SHP77 treated with DMSO at 0.1 percent for 48 hours (cell line): ENCODE measurements at regions not wholly inside any gene's neighbourhood (a gene's known extent, or its start where the extent isn't known, plus 50 kb on each side); places are given as distances from the start of the nearest gene placed in this dataset.
"Not testable (repeated sequence)": the region's sequence is repeated elsewhere in the genome, so short reads cannot be mapped to it uniquely, and the experiment has no call there.

Experiments used
- DNase-seq: peaks from one replicate; lab custom pipeline; 2025; lab: John Stamatoyannopoulos, UW

DNA sequence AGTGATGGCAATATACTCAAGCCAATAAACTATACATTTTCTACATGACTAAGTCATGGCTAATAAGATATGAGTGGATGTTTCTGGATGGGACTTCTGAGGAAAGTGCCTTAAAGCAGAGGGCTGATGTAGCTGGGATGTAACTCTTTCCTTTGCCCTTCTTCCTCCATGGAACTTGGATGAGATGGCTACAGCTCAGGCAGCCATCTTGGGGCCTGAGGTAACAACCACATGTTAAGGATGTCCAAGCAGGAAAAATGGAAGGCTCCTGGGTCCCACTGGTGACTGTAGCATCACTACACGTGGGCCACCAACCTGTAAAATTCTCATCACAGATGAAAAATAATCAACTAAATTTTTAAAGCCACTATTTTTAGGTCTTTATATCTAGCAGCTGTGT is 54.4 kb upstream of the GRIP1 start:
- DNase-seq = no peak

DNA sequence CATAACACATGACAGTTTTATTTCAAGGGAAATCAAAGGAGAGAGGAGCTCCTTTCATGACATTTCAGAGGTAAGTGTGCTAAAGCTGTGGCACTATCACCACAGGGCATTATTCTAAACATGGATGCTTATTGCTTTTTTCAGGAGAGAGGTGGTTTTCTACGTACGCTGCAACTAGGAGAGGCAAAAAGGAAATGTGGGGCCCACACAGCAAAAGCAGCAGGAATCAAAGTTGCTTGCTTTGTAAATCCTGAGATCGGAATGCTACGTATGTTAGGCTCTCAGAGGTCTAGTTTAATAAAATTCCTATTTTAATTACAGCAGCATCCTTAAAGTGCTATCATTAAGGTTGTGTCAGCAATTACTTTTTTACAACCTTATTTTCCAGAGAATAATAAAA is 55.0 kb upstream of the GRIP1 start:
- DNase-seq = no peak

DNA sequence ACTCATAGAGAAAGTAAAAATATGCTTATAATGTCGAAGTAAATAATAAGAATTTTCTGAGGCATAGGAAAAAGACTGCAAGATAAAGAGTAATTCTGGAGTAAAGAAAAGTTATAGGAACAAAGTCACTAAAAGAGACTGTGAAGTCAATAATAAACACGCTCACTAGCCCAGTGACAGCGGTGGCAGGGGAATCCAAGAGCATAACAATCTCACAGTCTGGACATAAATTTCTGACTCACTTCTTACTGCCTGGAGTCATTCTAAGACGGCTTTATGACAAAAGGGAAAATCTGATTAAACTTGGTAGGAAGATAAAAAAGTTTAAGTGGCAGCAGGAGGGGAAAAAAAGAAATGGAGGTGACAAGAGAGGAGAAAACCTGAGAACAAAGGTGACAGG is 56.4 kb upstream of the GRIP1 start:
- DNase-seq = no peak

DNA sequence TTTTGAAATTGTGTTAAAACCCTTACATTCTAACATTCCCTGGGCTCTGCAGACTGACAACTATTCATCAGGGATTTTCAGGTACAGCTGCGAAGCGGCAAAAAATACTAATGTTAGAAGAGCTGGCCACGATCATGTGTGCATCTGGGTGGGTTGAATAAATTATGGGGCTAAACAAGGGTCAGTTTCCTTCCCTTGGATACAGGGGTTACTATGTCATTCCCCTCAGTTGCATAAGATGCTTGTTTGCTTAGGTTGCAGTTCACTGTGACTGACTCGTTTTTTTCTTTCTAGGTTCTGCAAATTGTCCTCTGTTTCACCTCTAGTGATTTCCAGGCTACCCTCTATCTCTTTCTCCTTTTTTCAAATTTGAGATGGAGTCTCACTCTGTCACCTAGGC is 58.1 kb upstream of the GRIP1 start:
- no peak for DNase-seq

DNA sequence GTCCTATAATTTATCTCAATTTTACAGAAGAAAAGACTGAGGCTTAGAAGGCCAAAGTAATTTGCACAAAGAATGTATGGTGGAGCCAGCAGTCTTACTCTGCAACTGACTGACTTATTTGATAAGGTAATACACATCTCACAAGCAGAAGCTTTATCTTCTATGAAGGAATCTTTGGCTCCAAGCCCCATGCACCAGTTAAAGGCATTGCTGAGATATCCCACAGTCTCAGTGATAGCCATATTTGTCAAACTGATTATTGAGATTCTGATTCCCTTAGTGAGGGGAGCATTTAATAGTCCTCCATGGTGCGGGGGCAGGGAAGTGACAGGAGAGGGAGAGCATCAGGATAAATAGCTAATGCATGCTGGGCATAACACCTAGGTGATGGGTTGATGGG is 60.4 kb upstream of the GRIP1 start:
- DNase-seq = no peak

DNA sequence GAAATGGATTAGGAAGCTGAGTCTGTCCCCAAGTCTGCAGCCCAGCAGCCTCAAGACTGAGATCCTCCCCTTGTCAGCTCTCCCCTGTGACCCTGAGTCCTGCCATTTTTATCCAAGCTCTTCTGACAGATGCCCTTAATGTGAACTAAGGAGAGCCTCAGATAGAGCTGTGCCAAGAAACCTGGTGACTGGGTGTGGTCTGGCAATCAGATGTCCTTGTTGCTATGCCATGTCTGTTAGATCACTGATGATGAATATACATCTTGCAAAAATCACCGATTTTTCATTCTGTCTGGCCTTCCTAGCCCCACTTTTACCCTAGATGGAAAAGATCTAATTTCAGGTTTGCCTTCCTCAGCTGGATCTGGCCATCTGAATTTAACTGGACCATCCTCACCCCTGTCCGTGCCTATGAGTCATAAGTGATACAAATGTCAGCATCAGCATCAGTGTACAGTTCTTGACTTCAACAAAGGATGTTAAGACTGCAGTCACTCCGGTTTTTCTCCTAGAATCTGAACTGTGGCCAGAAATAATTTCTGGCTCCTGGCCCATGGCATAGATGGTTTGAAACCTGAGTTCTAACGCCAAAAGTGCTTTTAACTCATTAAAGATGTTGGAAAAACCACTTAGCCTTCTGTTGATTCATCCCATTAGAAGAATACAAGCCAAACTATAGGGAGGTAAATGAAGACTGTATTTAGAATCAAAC is 61.2 kb upstream of the GRIP1 start:
- no peak for DNase-seq

DNA sequence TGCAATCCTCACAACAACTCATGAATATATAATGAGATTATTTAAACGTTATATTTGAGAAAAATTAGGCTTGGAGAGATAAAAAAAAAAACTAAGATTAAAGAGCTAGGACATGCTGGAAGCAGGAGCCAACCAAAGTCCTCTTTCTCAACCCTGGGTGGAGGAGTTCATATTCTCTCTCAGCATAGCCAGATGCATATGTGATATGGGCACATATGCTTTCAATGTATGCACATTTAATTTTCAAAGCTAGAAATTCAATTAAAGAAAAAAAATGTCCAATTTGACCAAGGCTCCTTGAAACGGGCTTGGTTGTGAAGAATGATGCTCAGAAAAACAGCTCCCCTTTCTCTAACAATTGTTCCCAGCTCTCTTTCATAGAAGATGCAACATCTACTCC is 61.9 kb upstream of the GRIP1 start:
- DNase-seq = no peak

DNA sequence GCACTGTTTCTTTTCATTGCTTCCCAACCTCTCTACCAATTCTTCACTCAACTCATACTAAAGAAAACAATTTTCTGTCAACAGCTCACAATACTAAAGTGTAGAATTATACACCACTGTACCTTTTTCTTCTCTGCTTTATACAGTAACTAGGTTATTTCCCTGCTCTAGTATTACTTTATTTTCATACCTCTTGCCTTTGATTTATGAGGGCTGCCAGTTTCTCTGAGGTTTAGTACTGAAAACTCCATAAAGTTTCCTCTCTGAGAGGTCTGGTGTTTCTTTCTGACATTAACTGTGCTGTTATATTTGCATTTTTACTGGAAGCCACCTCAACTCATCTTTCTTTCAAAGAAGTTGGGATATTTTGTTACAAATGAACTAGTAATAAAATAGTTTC is 63.0 kb upstream of the GRIP1 start:
- no peak for DNase-seq

DNA sequence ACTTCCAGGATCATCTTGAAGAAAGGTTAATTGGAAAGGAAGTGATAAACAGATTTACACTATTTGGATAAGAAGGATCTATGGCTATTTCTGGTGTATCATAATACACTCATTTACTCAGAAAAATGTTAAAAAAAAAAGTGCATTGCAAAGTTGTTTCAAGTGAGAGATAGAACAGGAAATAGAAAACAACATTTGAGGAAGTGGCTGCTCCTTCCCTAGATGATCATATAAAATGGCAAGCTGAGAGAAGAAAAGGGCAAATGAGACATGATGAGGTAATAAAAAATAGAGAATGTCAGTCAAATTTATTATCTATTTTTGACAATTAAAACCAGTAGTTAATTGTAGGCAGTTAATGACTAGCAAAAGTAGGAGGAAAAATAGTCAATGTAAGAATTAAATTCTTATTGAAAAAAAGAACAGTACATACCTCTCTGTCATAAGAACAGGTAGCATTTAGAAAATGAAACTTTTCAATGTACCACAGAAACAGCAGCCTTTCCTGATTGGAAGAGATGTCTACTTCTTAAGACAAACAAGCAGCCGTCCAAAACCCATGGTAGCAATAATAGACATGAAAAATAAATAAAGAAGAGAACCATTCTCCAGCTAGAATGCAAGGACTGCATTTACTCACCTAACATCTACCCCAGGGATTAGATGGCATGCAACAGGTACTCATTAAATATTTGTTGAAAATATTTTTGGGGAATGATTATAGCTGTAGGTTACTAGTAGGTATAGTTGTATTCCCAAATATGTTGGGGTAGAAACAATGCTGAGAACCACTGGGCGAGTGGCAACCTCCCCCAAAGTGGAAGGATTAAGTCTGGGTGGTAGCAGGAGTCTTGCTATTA is 63.9 kb upstream of the GRIP1 start:
- DNase-seq = no peak

DNA sequence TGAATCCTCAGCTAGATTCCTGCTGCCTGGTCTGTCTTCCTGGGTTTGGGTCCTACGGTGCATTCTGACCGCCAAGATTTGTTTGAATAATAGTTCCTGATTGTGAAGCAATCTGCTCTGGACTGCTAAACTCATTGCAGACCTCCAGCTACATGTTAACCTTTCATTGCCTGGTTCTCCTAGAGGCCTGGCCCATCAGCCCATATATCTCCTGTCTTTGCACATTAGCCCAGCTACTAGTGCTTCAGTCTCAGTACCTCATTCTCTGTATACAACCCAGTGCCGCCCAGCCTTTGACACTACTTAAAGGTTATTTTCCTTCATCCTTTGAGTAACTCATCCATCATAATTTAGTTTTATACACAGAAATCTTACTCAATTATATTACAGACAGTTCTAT is 65.6 kb upstream of the GRIP1 start:
- DNase-seq = no peak

DNA sequence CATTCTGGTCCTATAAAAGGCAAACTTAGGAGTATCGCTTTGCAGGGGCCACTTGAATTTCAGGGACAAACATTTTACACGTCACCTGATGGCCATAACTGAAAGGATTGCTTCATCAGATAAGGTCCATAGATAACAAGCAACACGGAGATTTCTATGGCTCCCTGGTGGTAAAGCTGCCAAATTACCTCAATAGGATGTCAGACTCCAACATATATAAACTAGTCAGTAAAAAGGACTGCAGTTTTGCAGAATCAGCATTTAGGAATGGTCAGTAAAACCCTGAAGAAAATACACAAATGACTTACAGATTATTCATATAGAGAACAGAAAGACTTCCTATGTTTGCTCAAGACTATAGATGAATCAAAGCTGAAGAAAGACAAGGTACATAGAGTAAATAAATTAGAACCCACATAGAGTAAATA is 66.1 kb upstream of the GRIP1 start:
- DNase-seq = no peak

DNA sequence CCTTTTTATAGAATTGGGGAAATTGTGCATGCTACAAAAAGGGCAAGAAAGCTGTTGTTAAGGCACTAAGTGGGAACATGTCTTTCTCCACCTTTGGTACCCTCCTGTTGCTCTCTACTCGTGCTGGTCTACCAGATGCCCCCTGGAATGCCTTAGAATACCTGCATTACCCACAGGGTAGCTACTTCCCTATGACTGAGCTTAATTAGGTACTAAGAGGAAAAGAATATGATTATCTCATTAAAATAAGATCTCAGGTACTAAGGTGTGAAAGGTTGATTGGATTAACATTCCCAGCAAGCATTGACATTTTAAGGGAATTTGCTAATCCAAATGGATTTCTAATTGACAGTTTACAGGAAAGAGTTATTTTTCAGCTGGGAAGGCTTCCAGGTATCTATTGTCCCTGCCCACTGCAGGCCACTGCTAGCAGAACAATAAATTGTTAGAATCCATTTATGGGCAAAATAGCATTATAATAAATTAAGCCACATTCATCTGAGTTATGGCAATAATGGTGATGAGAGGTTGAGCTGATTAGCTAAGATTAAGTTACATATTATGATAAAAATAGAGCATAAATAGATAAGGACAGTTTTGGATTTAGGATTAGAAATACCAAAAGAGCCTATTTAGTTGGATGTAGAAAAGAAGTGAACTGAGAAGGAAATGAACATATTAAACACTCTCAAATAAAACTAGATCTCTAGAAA is 67.8 kb upstream of the GRIP1 start:
- no peak for DNase-seq

DNA sequence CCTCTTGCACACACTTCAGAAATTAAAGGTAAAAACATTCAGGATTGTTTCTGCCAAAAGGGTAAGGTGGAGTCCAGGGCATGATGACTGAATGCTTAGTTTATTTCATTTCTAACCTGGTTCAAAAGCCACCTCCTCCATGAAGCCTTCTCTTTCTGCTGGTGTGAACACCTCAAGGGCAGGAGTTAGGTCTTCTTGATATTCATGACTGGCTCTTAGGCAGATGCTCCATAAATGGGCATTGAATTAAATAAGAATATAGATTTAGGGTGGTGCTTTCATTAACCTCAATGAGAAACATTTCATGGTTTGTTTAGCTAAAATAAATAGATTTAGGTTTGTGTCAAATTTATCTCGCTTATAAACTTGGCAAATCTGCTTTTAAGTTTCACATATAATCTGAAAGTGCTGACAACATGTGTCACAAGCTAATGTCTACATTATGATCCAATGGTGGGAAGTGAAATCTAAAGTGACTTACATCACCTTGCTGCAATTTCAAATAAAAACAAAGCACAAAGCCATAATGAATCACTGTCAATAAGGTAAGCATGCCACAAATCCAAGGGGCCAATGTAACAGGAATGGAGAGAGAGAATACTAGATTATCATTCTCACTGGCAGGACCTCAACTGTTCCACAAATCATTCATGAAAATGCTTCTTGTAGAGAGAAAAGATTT is 72.7 kb upstream of the GRIP1 start:
- no peak for DNase-seq

DNA sequence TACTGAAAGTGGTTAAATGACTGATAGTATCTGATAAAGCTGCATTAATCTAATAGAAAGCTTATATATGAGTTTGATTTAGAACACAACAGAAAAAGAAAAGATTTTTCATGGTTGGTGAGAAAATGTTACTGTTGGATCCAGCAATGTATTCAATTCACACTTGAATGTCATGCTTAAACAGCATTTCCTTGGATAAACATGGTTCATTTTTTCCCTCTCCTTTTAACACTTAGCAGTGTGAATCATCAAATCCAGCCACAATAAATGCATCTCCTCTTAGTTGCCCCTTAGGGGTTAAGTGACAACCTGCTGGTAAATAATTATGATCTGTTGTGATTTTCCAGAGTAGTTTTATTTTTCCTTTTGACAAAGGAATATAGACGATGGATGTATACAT is 74.9 kb upstream of the GRIP1 start:
- DNase-seq = no peak

DNA sequence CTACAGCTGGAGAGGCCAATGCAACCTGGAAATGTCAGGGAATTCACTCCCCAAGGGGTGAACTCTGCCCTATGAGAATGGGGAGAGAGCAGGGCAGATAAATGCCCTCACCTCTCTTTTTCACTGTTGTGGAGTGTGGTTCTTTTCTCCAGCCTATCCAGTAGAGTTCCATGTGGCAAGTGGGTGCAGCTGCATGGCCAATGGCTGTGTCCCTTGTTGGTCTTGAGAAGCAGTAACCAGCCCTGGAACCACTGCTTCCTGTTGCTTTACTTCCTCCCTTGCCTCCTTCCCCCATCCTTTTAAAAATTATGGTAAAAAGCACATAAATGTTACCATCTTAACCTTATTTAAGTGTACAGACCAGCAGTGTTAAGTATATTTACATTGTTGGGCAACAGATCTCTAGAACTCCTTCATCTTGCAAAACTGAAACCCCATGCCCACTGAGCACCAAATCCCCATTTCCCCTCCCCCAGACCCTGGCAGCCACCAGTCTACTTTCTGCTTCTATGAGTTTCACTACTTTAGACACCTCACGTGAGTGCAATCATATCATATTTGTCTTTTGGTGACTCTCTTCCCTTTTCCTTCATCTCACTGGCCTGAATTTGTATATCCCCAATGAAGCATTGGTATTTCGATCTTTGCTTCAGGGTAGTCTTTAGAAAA is 77.0 kb upstream of the GRIP1 start:
- no peak for DNase-seq

DNA sequence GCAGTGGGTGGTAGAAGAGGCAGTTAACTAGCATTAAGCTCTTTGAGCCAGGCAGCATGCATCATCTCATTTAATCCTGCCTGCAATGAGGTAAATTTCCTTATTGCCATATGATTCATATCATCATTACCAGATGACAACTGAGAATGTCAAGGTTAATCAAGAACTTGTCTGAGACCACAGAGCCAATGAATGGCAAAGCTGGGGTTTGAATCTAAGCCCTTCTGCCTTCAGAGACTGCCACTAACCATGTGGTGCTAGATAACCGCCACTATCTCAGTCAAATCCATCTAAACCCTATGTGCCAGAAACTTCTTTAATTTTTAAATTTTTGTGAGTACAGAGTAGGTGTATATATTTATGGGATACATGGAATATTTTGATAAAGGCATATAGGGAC is 77.8 kb upstream of the GRIP1 start:
- DNase-seq = no peak

DNA sequence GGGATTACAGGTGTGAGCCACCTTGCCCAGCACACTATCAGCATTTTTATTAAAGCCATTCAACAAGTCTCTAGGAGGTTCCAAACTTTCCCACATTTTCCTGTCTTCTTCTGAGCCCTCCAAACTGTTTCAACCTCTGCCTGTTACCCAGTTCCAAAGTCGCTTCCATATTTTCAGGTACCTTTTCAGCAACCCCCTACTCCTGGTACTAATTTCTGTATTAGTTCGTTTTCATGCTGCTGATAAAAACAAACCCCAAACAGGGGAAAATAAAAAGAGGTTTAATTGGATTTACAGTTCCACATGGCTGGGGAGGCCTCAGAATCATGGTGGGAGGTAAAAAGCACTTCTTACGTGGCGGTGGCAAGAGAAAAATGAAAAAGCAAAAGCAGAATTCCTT is 81.2 kb upstream of the GRIP1 start:
- not testable (repeated sequence) for DNase-seq

DNA sequence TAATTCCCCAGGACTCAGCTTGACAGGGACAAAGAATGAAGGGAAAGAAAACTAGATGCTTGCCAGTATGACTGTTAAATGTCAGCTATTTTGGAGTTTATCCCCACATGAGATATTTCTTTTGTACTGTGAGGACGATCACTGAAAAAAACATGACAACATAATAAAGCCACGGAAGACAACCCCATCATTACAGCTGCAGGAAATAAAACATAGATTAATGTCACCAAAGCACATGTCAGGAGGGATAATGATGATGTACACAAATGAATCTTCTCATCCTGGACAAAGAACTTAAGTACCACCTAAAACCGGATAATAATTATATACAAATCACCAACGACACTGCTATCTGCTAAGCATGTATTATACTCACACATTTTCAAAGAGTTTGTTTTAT is 84.6 kb upstream of the GRIP1 start:
- DNase-seq = no peak

DNA sequence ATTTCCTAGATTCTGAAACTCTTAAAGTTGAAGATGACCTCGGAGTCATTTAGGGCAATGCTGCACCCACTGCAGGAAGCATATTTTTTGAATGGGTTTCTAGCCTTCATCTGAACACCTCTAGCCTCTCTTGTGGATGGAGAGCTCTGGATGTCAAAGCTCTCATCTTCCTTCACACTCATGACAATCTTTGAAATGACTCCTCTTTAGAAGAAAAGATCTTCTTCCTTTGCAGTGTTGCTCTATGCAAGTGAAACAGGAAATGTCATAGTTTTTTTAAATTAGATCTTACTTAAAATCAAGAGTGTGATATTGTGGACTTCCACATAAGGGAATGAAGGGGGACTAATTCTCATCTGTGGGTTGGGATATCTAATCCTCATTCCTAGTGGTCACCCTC is 86.3 kb upstream of the GRIP1 start:
- no peak for DNase-seq

DNA sequence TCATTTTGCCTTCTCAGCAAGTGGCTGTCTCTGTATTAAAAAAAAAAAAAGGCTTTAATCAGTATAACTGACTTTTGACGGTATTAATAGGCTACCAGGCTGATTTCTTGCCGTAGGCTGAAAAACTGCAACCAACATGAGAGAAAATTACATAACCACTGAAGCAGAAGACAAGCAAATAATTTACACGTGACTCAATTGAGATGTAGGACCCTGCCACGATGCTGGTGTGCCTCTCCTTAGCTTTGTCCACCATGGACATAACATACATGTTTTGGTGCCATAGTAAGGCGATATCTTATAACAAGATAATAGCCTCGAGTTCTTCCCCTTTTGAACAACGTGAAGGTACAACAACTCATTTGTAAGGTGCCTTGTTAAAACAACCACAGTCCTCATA is 88.7 kb upstream of the GRIP1 start:
- DNase-seq = no peak

DNA sequence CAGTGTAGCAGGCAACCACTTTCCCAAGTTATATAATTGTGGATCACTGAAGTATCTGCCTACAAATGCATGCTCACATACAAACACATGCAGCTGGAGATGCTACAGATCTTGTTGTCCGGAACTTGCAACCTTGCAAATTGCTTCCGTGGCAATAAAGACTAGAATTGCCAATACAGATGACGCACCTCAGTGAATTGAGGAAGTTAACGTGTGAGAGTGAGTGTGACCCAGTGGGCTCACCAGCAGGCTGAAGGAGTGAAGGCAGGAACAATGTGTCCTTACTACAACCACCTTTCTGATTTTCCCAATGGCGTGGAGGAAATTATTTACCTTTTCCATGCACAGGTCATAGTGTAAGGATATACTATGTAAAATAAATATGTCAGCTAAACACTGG is 89.4 kb upstream of the GRIP1 start:
- no peak for DNase-seq

DNA sequence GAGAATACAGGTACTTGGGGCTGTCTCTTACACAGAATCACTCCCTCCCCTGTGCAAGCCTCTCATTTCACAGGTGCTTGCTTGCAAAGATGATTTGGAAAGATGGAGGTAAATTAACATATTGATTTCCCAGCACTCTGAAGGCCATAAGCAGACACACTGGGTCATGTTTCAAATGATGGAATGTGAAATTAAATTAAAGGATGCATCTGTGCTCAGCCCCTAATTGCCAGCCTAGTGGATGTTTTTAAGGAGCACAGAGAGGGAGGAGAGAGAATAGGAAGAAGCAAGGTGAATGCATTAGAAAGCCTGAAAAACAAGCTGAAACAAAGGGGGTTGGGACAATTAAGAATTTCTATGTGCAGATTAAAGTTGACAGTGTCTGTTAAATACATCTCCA is 96.1 kb upstream of the GRIP1 start:
- DNase-seq = no peak
